HEK293 (cell line): ENCODE measurements at regions not wholly inside any gene's neighbourhood (a gene's known extent, or its start where the extent isn't known, plus 50 kb on each side); places are given as distances from the start of the nearest gene placed in this dataset.

ENCODE experiments used
- CTCF ChIP-seq: fragments of 450-650 bp; formaldehyde crosslinking; IDR thresholded peaks from 2 replicates; pipeline ENCODE4 v1.5.1; 2016; ENCODE audit warnings: missing biosample characterization, missing genetic modification characterization
- OVOL3 ChIP-seq: fragments of 450-650 bp; formaldehyde crosslinking; IDR thresholded peaks from 2 replicates; pipeline ENCODE4 v1.5.1; 2016; ENCODE audit warnings: missing biosample characterization, missing genetic modification characterization
- PBX3 ChIP-seq: sonication (generic); formaldehyde crosslinking; IDR thresholded peaks from 2 replicates; pipeline ENCODE4 v1.8.1; 2022; ENCODE audit warnings: mild to moderate bottlenecking, moderate library complexity, missing genetic modification reagents
- SCRT1 ChIP-seq: fragments of 450-650 bp; formaldehyde crosslinking; IDR thresholded peaks from 2 replicates; pipeline ENCODE4 v1.5.1; 2016; ENCODE audit warnings: missing biosample characterization, missing genetic modification characterization, borderline replicate concordance
- ZBTB11 ChIP-seq: fragments of 450-650 bp; formaldehyde crosslinking; conservative IDR thresholded peaks from 2 replicates; pipeline ENCODE4 v1.5.1; 2016; ENCODE audit warnings: low read depth, missing biosample characterization, missing genetic modification characterization
- ZFP3 ChIP-seq: fragments of 450-650 bp; formaldehyde crosslinking; IDR thresholded peaks from 2 replicates; pipeline ENCODE4 v1.5.1; 2016; ENCODE audit warnings: low read depth, missing biosample characterization, missing genetic modification characterization
- ZNF138 ChIP-seq: fragments of 450-650 bp; formaldehyde crosslinking; IDR thresholded peaks from 2 replicates; pipeline ENCODE4 v1.5.1; 2016; ENCODE audit warnings: missing biosample characterization, missing genetic modification characterization, borderline replicate concordance
- ZNF146 ChIP-seq: fragments of 450-650 bp; formaldehyde crosslinking; IDR thresholded peaks from 2 replicates; pipeline ENCODE4 v1.5.1; 2016; ENCODE audit warnings: missing biosample characterization, missing genetic modification characterization
- ZNF274 ChIP-seq, 2 experiments: fragments of 200-500 bp in 1 of 2; fragments of 450-650 bp in 1 of 2; sonication (Bioruptor generic) in 1 of 2; formaldehyde crosslinking in 1 of 2; IDR thresholded peaks; 2 replicates each; pipeline versions ENCODE4 v1.5.1 to v1.6.1; 2014 to 2016; ENCODE audit warnings: borderline replicate concordance in 1 of 2, inconsistent platforms in 1 of 2, low read length in 1 of 2, missing biosample characterization in 1 of 2, missing genetic modification characterization in 1 of 2
- ZNF660 ChIP-seq: fragments of 450-650 bp; IDR thresholded peaks from 2 replicates; pipeline ENCODE4 v1.5.1; 2018; ENCODE audit warnings: missing biosample characterization, mild to moderate bottlenecking, missing genetic modification characterization

- TF ChIP-seq ZFP3 (tag by site-specific recombination): no peak
- no peak for TF ChIP-seq SCRT1 (tag by site-specific recombination)
- no peak for TF ChIP-seq ZNF138 (tag by site-specific recombination)
- no peak for TF ChIP-seq PBX3 (CRISPR knock-in tag)
- no peak for TF ChIP-seq CTCF
- no peak for TF ChIP-seq ZNF274 (IDR thresholded peaks at IDR 0.05; ENCODE audit: low read length)
- no peak for TF ChIP-seq ZNF274 (tag by site-specific recombination; IDR thresholded peaks at IDR 0.05; ENCODE audit: borderline replicate concordance)
- TF ChIP-seq ZNF660: no peak
- TF ChIP-seq ZBTB11 (tag by site-specific recombination): no peak
- TF ChIP-seq OVOL3: no peak
- TF ChIP-seq ZNF146: no peak
Observed at GRCh38 chrX:155766321-155766720, 114.8 kb upstream of the VAMP7 start.
